GM18870 (cell line): ENCODE measurements at regions not wholly inside any gene's neighbourhood (a gene's known extent, or its start where the extent isn't known, plus 50 kb on each side); places are given as distances from the start of the nearest gene placed in this dataset.
"Not testable (repeated sequence)": the region's sequence is repeated elsewhere in the genome, so short reads cannot be mapped to it uniquely, and the experiment has no call there.

Source experiments
- ATAC-seq: cut with Tn5 transposase; IDR thresholded peaks from one replicate; pipeline ENCODE4 v1.9.1; 2021; ENCODE audit warnings: moderate library complexity; ENCODE audit not compliant: unreplicated experiment

GRCh38 chrX:132302687-132303086, 83.4 kb upstream of the RAP2C start:
- not testable (repeated sequence) for ATAC-seq

GRCh38 chrX:132294776-132295495, 75.7 kb upstream of the RAP2C start:
- no peak for ATAC-seq

DNA sequence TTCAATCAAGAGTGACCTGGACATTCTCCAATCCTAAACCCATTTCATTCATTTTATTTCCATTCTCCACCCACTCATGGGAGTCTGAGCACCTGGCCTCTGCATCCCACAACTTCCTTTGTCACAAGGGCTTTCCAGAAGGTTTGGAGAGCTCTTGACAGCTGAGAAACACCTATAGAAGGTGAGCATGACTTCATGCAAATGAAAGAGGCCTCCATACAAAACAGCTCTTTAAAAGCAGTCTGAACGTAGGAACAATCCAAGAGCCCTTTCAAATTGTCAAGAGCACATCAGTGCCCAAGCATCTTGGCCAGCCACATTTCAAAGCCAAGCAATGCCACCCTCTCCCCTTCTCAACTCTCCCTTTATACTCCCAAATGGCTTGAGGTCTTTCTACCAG, 74.9 kb upstream of the RAP2C start:
- no peak for ATAC-seq

- peak; percentile 90 for ATAC-seq
These were observed 73.5 kb upstream of the RAP2C start for GRCh38 chrX:132292793-132293192.

GRCh38 chrX:132277953-132278614, 58.8 kb upstream of the RAP2C start:
- ATAC-seq, result no peak

GRCh38 chrX:132272826-132273225, 53.6 kb upstream of the RAP2C start:
- ATAC-seq, result no peak

- ATAC-seq, result no peak
These were observed 52.1 kb upstream of the RAP2C start for GRCh38 chrX:132271311-132271778.

GRCh38 chrX:132270699-132271098, 51.5 kb upstream of the RAP2C start:
- no peak for ATAC-seq

DNA sequence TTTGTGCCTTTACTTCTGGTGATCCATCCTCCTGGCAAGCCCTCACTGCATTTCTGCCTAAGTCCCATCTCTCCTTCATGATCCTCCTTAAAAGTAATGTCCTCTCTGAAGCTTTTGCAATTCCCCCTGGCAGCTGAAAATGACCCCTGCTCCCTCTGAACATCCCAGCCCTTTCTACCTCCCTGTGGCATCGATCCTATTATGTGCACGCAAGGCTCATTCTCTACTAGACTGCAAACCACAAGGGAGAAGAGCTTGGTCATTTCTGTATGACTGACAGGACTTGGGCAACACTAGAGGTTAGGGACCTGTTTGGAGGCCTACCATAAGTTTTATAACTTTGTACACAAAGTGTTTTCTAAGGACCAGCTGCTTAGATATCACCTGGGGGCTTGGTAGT, 50.8 kb upstream of the RAP2C start:
- ATAC-seq, result no peak
